Activated CD8-positive, alpha-beta T cell treated with anti-CD3 and anti-CD28 coated beads, Interleukin-2, amount 10 ng/mL, durations not matched to agents 7 days and 5 days (primary cell): ENCODE measurements at regions not wholly inside any gene's neighbourhood (a gene's known extent, or its start where the extent isn't known, plus 50 kb on each side); places are given as distances from the start of the nearest gene placed in this dataset.

ENCODE experiments used
- ATAC-seq: fragments of 150-1000 bp; cut with Tn5 transposase; one replicate; pipeline ENCODE4 v1.10.0; 2021; ENCODE audit warnings: moderate library complexity
- CTCF ChIA-PET: fragments of 350-600 bp; sonication (Branson Sonifier 250); formaldehyde crosslinking; loops from one replicate; lab custom pipeline; 2021; ENCODE audit warnings: antibody characterized with exemption; lab: Charles Lee
- POLR2A ChIA-PET: fragments of 350-600 bp; sonication (Branson Sonifier 250); formaldehyde crosslinking; loops from one replicate; lab custom pipeline; 2021; ENCODE audit warnings: antibody characterized with exemption; lab: Charles Lee
- DNase-seq: peaks from one replicate; pipeline ENCODE4 v3.0.0-alpha.2; 2020
- H3K27ac Mint-ChIP-seq: one replicate; pipeline ENCODE4 v1.8.0; 2021; ENCODE audit warnings: mild to moderate bottlenecking, mixed read lengths
- H3K27me3 Mint-ChIP-seq: one replicate; pipeline ENCODE4 v1.8.0; 2021; ENCODE audit warnings: low read depth, mixed read lengths
- H3K36me3 Mint-ChIP-seq: one replicate; pipeline ENCODE4 v1.8.0; 2021; ENCODE audit warnings: low read depth, mixed read lengths
- H3K4me1 Mint-ChIP-seq: one replicate; pipeline ENCODE4 v1.8.0; 2021; ENCODE audit warnings: low read depth, mixed read lengths
- H3K4me3 Mint-ChIP-seq: one replicate; pipeline ENCODE4 v1.8.0; 2021; ENCODE audit warnings: mild to moderate bottlenecking, mixed read lengths
- H3K9me3 Mint-ChIP-seq: one replicate; pipeline ENCODE4 v1.8.0; 2022; ENCODE audit warnings: mixed read lengths; ENCODE audit not compliant: insufficient read depth

- no peaks in the 10 kb centered on the region for H3K9me3 Mint-ChIP-seq
- H3K27me3 Mint-ChIP-seq: no peaks in the 10 kb centered on the region
- ChIA-PET POLR2A (no interaction called here), CTCF (no interaction called here)
- DNase-seq: no peak
- no peak overlapping the region for H3K27ac Mint-ChIP-seq
- H3K4me3 Mint-ChIP-seq: no peak overlapping the region
- ATAC-seq: no peak
- no peaks in the 10 kb centered on the region for H3K36me3 Mint-ChIP-seq
- H3K4me1 Mint-ChIP-seq: peaks cover 5% of the 10 kb centered on the region
These were observed 360.2 kb upstream of the PTBP2 start for GRCh38 chr1:96361271-96361856.

GRCh38 chr1:96361961-96362360 is 359.6 kb upstream of the PTBP2 start:
- Mint-ChIP-seq H3K4me3 (no peak overlapping the region), H3K9me3 (no peaks in the 10 kb centered on the region), H3K27me3 (no peaks in the 10 kb centered on the region), H3K4me1 (peaks cover 5% of the 10 kb centered on the region), H3K36me3 (no peaks in the 10 kb centered on the region), H3K27ac (no peak overlapping the region)
- POLR2A ChIA-PET: no interaction called here
- CTCF ChIA-PET: no interaction called here
- ATAC-seq (no peak), DNase-seq (no peak)

- Mint-ChIP-seq H3K27ac (no peak overlapping the region), H3K27me3 (no peaks in the 10 kb centered on the region), H3K4me1 (peaks cover 5% of the 10 kb centered on the region), H3K36me3 (no peaks in the 10 kb centered on the region), H3K4me3 (no peak overlapping the region), H3K9me3 (no peaks in the 10 kb centered on the region)
- ATAC-seq (no peak), DNase-seq (no peak)
- ChIA-PET POLR2A (no interaction called here), CTCF (no interaction called here)
These were observed 359.0 kb upstream of the PTBP2 start for GRCh38 chr1:96362623-96363022.

GRCh38 chr1:96363826-96364225 is 357.8 kb upstream of the PTBP2 start:
- Mint-ChIP-seq H3K27ac (no peak overlapping the region), H3K4me3 (no peak overlapping the region), H3K36me3 (no peaks in the 10 kb centered on the region), H3K4me1 (peaks cover 5% of the 10 kb centered on the region), H3K9me3 (no peaks in the 10 kb centered on the region), H3K27me3 (no peaks in the 10 kb centered on the region)
- no peak for ATAC-seq
- ChIA-PET POLR2A (no interaction called here), CTCF (no interaction called here)
- no peak for DNase-seq

- no peaks in the 10 kb centered on the region for H3K36me3 Mint-ChIP-seq
- no peak overlapping the region for H3K4me3 Mint-ChIP-seq
- no peaks in the 10 kb centered on the region for H3K9me3 Mint-ChIP-seq
- no peaks in the 10 kb centered on the region for H3K27me3 Mint-ChIP-seq
- POLR2A ChIA-PET: no interaction called here
- CTCF ChIA-PET: no interaction called here
- peaks cover 5% of the 10 kb centered on the region for H3K4me1 Mint-ChIP-seq
- DNase-seq (no peak), ATAC-seq (no peak)
- no peak overlapping the region for H3K27ac Mint-ChIP-seq
These were observed 357.0 kb upstream of the PTBP2 start for GRCh38 chr1:96364576-96364975.

- CTCF ChIA-PET: no interaction called here
- POLR2A ChIA-PET: no interaction called here
- ATAC-seq: no peak
- Mint-ChIP-seq H3K36me3 (no peaks in the 10 kb centered on the region), H3K27me3 (no peaks in the 10 kb centered on the region), H3K9me3 (no peaks in the 10 kb centered on the region), H3K4me3 (no peak overlapping the region), H3K4me1 (peaks cover 5% of the 10 kb centered on the region), H3K27ac (no peak overlapping the region)
- DNase-seq: no peak
These were observed 356.5 kb upstream of the PTBP2 start for GRCh38 chr1:96365076-96365475.

- Mint-ChIP-seq H3K4me1 (peaks cover 5% of the 10 kb centered on the region), H3K9me3 (no peaks in the 10 kb centered on the region), H3K36me3 (no peaks in the 10 kb centered on the region), H3K27ac (no peak overlapping the region), H3K27me3 (no peaks in the 10 kb centered on the region), H3K4me3 (no peak overlapping the region)
- ChIA-PET POLR2A (no interaction called here), CTCF (no interaction called here)
- no peak for ATAC-seq
- DNase-seq: no peak
These were observed 355.8 kb upstream of the PTBP2 start for GRCh38 chr1:96365596-96366390.

- H3K27me3 Mint-ChIP-seq: no peaks in the 10 kb centered on the region
- no peaks in the 10 kb centered on the region for H3K36me3 Mint-ChIP-seq
- ChIA-PET CTCF (no interaction called here), POLR2A (no interaction called here)
- ATAC-seq (no peak), DNase-seq (no peak)
- H3K4me3 Mint-ChIP-seq: no peak overlapping the region
- peaks cover 5% of the 10 kb centered on the region for H3K4me1 Mint-ChIP-seq
- no peaks in the 10 kb centered on the region for H3K9me3 Mint-ChIP-seq
- H3K27ac Mint-ChIP-seq: no peak overlapping the region
These were observed 355.1 kb upstream of the PTBP2 start for GRCh38 chr1:96366516-96366915.

- H3K27ac Mint-ChIP-seq: no peak overlapping the region
- H3K4me1 Mint-ChIP-seq: peaks cover 1% of the 10 kb centered on the region
- ChIA-PET POLR2A (no interaction called here), CTCF (no interaction called here)
- DNase-seq (no peak), ATAC-seq (no peak)
- no peak overlapping the region for H3K4me3 Mint-ChIP-seq
- peaks cover 3% of the 10 kb centered on the region for H3K9me3 Mint-ChIP-seq
- H3K36me3 Mint-ChIP-seq: no peaks in the 10 kb centered on the region
- H3K27me3 Mint-ChIP-seq: no peaks in the 10 kb centered on the region
These were observed 353.8 kb upstream of the PTBP2 start for GRCh38 chr1:96367791-96368190.

- DNase-seq (no peak), ATAC-seq (no peak)
- Mint-ChIP-seq H3K27me3 (no peaks in the 10 kb centered on the region), H3K36me3 (no peaks in the 10 kb centered on the region), H3K4me1 (no peaks in the 10 kb centered on the region), H3K9me3 (peaks cover 3% of the 10 kb centered on the region), H3K27ac (no peak overlapping the region), H3K4me3 (no peak overlapping the region)
- CTCF ChIA-PET: no interaction called here
- POLR2A ChIA-PET: no interaction called here
These were observed 350.8 kb upstream of the PTBP2 start for GRCh38 chr1:96370757-96371156.

GRCh38 chr1:96372881-96373280 is 348.7 kb upstream of the PTBP2 start:
- ChIA-PET POLR2A (no interaction called here), CTCF (no interaction called here)
- Mint-ChIP-seq H3K4me1 (no peaks in the 10 kb centered on the region), H3K36me3 (no peaks in the 10 kb centered on the region), H3K9me3 (peaks cover 3% of the 10 kb centered on the region), H3K4me3 (no peak overlapping the region), H3K27ac (no peak overlapping the region), H3K27me3 (no peaks in the 10 kb centered on the region)
- DNase-seq (no peak), ATAC-seq (no peak)

- H3K4me1 Mint-ChIP-seq: no peaks in the 10 kb centered on the region
- ChIA-PET POLR2A (no interaction called here), CTCF (no interaction called here)
- DNase-seq: no peak
- H3K36me3 Mint-ChIP-seq: no peaks in the 10 kb centered on the region
- no peaks in the 10 kb centered on the region for H3K27me3 Mint-ChIP-seq
- no peak for ATAC-seq
- no peak overlapping the region for H3K27ac Mint-ChIP-seq
- peaks cover 3% of the 10 kb centered on the region for H3K9me3 Mint-ChIP-seq
- no peak overlapping the region for H3K4me3 Mint-ChIP-seq
These were observed 347.4 kb upstream of the PTBP2 start for GRCh38 chr1:96374076-96374762.
